GM18861 (cell line): ENCODE measurements at regions not wholly inside any gene's neighbourhood (a gene's known extent, or its start where the extent isn't known, plus 50 kb on each side); places are given as distances from the start of the nearest gene placed in this dataset.

ENCODE experiments used
- ATAC-seq: cut with Tn5 transposase; IDR thresholded peaks from one replicate; pipeline ENCODE4 v1.9.1; 2021; ENCODE audit not compliant: unreplicated experiment

GRCh38 chr17:69605571-69605970 lies 191.1 kb downstream of the MAP2K6 start:
- ATAC-seq, result no peak

GRCh38 chr17:69606142-69606800 lies 191.8 kb downstream of the MAP2K6 start:
- ATAC-seq, result no peak

GRCh38 chr17:69607162-69607834 lies 192.8 kb downstream of the MAP2K6 start:
- peak; percentile 95 for ATAC-seq

GRCh38 chr17:69608141-69608540 lies 193.6 kb downstream of the MAP2K6 start:
- no peak for ATAC-seq

- ATAC-seq, result no peak
Measured at GRCh38 chr17:69608808-69609472, 194.4 kb downstream of the MAP2K6 start.

- ATAC-seq, result no peak
Measured at GRCh38 chr17:69609473-69610305, 195.2 kb downstream of the MAP2K6 start.

- no peak for ATAC-seq
Measured at GRCh38 chr17:69620363-69620762, 205.9 kb downstream of the MAP2K6 start.

- no peak for ATAC-seq
Measured at GRCh38 chr17:69625474-69625873, 211.0 kb downstream of the MAP2K6 start.

GRCh38 chr17:69630056-69630635 lies 215.6 kb downstream of the MAP2K6 start:
- no peak for ATAC-seq

GRCh38 chr17:69634844-69635243 lies 220.3 kb downstream of the MAP2K6 start:
- ATAC-seq, result no peak

- no peak for ATAC-seq
Measured at GRCh38 chr17:69637446-69638156, 223.1 kb downstream of the MAP2K6 start.

- no peak for ATAC-seq
Measured at GRCh38 chr17:69639096-69639495, 224.6 kb downstream of the MAP2K6 start.

GRCh38 chr17:69640073-69640472 lies 225.6 kb downstream of the MAP2K6 start:
- no peak for ATAC-seq

GRCh38 chr17:69643686-69644085 lies 229.2 kb downstream of the MAP2K6 start:
- ATAC-seq, result no peak

GRCh38 chr17:69646729-69647128 lies 232.2 kb downstream of the MAP2K6 start:
- ATAC-seq, result no peak

GRCh38 chr17:69650881-69651280 lies 236.4 kb downstream of the MAP2K6 start:
- no peak for ATAC-seq

GRCh38 chr17:69651921-69652320 lies 237.4 kb downstream of the MAP2K6 start:
- no peak for ATAC-seq

- no peak for ATAC-seq
Measured at GRCh38 chr17:69654981-69655855, 240.7 kb downstream of the MAP2K6 start.

GRCh38 chr17:69655902-69656301 lies 241.4 kb downstream of the MAP2K6 start:
- ATAC-seq, result no peak
